HT1080 (cell line): ENCODE measurements at regions not wholly inside any gene's neighbourhood (a gene's known extent, or its start where the extent isn't known, plus 50 kb on each side); places are given as distances from the start of the nearest gene placed in this dataset.

Source experiments
- DNase-seq: peaks from one replicate; pipeline ENCODE4 v3.0.0-alpha.2; 2015; ENCODE audit warnings: low read depth

DNA sequence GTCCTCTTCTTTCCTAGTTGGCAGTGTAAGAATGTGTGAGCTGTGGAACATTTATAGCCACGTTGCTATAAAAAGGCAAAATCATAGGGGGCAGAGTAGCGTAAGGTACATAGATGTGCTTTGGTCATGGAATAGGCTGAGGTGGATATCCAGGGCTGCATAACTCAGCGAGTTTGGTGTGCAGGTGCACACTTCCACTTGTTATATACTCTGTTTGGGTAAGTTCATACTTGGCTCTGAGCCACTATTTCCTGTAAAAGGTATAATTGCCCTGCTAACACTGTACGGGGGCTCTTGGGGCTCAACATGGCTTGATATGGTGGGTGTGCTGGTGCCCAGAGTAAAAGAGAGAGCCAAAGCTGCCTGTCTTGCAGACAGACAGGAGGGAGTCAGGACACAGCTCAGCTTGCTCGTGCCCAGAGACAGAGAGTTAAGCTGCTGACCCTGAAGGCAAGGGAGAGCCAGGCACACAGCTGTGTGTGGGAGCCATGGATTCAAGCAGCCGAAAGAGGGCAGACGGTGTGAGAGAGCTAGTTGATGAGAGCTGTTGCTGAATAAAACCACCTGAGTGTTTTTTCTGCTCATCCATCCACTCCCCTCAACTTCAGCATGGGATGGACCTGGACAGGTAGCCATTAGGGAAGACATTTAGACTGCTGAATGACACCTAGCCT is 126.7 kb downstream of the DKK1 start:
- no peak for DNase-seq

DNA sequence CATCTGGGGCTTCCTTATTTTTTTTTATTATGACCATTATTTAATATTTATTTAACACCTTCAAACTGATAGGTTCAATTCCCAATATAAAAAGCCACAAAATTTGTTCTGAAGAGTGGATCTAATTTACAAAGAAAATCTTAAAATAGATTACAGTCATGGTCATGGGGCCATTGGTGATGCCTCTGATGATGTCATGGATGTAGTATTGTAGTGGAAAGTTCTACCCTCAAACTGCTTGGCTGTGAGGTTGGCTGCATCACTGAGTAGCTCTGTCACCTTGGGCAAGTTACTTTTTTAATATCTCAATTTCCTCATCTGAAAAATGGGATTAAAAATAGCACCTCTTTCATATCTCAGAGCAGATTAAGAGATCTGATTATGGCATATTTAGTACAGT is 128.5 kb downstream of the DKK1 start:
- DNase-seq, result peak; percentile 45

DNA sequence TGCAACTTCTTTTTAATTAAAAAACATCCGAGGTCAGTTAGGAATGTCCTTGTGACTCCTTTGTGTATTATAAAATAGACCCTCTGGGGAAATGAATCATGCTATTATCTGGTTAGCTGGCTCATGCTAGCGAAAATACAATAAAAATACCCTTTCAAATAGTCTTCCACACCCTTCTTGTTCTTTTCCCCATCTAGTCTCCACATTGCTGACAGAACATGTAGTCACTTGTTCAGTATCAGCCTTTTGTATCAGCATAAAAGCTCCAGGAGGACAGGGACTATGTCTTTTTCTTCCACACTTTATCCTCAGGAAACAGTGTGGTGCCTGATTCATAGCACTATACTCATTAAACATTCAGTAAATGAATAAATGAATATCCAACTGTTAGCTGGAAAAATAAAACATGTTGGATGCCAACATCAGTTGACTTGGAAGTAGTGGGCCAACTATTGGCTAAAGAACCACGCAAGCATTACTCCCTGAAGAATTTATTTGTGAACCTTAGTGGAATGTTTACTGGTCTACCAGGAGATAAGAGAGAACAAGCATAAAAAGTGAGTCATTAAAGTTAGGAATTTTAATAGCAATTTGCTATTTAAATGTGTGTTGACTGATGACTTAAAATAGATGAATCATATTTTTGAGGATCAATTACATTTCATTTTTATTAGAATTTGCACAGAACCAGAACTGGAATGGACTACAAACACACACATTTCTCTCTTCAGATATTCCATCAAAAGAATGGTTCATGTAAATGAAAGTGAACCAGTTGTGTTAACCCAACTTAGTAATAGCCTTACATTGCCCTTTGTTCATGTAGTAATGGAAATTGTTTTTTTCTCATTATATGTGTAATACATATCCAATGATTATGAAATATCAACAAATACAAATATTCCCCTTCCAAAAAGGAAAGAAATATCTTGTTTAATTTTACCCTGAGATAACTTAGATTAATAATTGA is 129.6 kb downstream of the DKK1 start:
- peak; percentile 92 for DNase-seq

DNA sequence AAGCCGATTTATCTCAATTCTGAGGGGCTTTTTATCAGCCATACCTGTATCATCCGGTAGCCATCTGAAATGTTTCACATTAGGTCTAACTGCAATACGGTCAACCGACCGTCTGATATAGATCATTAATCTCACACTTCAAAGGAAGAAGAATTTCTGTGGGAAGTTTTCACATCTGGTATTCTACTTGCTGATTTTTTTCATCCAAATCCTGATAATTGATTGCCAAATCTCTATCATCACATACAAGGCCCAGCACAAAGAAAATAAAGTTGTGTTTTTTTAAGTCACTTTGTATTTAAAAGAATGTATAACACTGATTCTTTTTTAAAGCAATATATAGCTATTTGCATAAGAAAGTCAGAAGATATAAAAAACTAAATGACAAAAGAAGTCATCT is 132.3 kb downstream of the DKK1 start:
- no peak for DNase-seq

DNA sequence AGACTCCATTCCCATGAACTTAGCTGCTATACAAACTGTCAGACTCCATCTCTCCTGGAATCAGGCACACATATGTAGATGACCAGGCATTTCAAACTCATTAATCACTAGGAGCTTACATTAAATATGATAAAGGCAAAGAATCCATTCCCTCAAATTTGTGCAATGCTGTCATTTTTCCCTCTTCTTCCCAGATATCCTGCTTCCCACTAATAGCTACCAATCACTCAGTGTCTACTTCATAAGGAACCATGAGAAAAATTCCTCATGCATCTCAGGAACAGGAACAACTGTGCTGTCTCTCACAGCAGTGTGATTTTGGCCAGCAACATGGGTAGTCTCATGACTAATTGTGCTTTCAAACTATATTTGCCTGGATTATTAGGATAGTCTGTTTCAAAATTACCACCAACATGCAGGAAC is 133.9 kb downstream of the DKK1 start:
- DNase-seq, result no peak

DNA sequence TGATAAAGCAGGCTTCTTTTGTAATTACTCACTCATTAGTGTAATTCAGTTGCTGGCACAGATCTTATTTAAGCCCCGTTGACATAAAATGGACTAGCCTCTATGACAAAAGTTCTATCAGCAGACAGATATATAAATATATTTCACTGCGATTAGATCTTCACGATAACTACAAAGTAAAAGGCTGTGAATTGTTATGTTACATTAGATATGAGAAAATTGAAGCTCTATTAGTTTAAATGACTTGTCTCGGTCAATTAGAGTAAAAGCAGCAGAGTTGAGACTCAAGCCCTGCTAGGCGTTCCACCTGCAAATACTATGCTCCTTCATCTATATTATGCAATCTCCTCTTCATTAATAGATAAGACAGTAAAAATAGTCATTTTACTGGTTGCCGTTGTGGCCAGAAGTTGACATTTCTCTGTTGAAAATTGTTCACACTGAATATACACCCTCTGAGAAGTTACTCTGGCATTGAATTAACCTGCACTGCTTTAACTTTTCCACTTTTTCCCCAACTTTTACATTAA is 136.7 kb downstream of the DKK1 start:
- no peak for DNase-seq

DNA sequence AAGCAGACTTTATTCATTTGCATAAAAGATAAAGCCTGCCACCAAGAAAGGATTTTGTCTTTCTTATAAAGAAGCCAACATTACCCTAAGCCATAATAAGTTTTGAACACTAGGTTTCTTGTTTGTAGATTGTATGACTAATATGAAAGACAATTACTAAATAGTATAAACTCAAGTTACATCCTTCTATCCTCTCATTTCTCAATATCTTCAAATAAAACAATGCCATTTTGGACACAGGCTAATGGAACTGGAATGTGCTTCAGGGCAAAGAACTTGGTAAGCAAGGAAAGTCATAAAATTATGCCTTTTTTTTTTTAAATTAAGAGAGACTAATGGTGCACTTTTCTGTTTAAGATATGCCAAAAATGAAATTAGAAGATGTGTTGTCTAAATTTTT is 137.7 kb downstream of the DKK1 start:
- peak; percentile 51 for DNase-seq

DNA sequence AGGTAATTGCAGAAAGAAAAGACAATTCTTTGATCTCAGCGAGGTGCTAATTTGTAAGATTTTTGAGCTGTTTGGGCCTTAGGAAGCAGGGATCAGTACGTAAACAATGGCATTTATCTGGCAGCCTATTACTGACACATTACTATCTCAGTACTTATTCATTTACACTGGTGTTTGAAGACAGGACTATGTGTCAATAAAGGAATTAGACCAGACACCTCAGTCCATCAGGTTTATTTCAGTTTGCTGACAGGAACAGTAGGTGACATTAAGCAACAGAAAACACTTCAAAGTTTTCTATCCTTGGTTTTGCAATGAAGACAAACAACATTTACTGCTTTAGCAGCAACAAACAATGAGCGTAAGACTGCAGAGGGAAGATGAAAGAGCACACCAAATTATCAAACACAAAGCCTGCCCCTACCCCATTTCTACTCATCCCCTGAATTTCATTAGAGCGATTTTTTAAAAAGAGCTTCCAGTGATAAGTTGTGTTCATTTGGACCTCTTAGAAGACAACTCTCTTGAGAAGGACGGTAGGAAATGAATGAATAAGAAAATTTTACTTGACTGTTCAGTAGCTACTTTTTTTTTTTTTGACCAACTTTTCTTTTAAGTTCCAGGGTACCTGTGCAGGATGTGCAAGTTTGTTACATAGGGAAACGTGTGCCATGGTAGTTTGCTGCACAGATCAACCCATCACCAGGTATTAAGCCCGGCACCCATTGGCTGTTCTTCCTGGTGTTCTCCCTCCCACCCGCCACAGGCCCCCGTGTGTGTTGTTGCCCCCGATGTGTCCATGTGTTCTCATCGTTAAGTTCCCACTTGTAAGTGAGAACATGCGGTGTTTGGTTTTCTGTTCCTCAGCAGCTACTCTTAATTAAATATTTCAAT is 138.8 kb downstream of the DKK1 start:
- no peak for DNase-seq

DNA sequence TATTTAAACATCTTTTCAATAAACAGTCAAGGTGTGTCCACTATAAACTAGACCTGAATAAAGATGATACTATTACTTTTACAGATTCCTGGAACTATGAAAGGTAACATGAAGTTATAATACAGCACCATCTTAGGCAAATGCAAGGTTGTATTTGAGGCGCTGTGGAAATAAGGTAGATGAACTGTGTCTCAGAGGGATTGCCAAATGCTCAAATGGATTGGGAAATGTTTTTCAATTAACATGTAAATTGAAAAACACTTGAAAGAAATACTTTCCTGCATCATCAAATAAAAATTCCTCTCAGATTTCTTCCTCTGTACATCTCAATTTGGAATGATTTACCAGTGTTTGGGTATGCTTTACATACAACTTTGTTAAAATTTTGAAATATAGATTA is 139.4 kb downstream of the DKK1 start:
- DNase-seq, result no peak

DNA sequence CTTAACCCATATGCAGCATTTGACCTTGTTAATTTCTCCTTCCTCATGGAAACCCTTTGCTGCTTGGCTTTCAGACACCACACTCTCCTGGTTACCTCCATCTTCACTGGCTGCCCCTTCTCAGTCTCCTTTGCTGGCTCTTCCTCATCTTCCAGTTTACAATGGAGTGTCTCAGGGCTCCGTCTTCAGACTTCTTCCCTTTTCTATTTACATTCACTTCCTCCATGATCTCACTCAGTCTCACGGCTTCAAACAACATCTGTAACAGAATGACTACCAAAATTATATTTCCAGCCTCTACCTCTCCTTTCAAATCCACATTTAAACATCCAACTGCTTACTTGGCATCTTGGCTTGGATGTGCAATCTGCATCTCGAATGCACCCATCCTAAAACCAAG is 140.4 kb downstream of the DKK1 start:
- DNase-seq, result no peak

DNA sequence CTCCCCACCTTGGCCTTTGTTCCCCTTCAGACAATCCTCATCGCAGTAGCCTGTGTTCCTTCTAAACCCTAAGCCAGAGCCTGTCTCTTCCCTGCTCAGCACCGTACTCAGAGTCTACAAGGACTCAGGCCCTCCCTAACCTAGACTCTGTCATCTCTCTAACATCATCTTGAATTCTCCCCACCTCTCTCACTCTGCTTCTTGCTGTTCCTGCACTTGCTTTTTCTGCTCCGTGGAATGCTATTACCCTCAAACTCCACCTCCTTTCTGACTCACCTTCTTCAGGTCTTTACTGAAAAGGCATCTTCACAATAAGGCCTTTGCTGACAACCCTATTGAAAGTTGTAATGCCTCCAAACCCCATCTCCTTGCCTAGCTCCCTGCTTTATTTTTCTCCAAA is 141.0 kb downstream of the DKK1 start:
- DNase-seq, result peak; percentile 43

DNA sequence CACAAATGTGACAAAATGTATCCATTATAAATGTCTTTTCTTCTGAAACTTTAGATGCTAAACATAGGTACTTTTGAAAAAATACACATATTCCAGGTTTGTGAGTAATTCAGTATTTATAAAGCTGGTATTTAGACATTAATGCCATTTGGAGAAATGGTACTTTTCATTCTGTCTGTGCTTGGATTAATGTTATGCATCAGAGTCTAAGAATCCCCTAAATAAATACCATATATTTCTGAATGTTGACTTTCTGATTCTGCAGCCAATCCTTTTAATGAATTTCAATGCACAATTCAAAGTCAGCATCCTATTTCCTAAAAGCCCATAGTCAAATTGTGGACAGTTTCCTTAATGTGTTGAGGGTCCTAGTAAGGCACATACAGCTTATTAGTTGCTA is 145.0 kb downstream of the DKK1 start:
- DNase-seq, result no peak

DNA sequence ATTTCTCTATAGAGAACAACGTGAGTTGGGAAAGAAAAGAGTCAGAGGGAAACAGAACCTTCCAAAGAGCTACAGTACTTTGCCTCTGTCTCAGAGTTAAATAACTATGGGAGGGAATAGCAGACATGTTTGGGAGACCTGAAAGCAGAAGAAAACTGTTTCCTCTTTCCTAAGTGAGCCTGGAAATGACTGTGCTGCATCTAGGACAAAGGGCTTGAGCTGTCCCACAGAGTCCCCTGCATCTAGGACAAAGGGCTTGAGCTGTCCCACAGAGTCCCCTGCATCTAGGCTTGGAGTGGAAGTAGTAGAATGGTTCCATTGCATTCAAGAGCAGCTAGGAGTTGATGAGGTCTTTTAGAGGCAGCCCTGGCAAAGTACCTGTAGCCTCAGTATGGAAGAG is 149.7 kb downstream of the DKK1 start:
- no peak for DNase-seq

DNA sequence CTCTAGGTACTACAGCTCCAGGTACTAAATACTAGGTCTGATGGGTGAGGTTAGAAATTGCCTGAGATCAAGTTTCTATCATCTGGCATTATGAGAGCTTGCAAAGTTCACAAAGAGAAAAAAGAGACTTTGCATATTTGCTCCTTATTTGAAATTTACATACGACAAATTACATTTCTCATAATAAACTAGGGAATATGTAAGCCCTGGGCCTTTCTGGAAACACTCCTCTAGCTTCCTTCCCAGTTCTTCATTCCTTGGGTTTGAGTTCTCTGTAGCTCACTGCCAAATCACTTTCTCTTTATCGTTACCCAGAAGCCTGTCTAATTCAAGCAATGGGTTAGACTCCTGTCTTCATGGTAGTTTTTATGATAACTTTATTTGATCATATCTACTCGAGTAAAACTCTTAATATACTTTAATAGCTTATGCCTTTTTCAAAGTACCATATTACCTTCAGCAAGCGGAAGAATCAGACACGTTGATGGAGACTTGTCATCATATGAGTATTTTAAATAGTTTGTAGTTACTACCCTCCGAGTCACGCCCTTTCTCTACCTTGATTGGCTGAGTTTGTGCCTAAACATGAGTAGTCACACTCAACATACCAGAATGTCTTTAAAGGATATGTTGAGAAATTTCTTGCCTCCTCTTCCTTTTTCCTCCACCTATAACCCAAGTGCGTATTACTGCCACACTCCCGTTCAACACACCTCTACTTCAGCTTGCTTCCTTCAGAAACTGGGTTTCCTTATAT is 150.5 kb downstream of the DKK1 start:
- no peak for DNase-seq

DNA sequence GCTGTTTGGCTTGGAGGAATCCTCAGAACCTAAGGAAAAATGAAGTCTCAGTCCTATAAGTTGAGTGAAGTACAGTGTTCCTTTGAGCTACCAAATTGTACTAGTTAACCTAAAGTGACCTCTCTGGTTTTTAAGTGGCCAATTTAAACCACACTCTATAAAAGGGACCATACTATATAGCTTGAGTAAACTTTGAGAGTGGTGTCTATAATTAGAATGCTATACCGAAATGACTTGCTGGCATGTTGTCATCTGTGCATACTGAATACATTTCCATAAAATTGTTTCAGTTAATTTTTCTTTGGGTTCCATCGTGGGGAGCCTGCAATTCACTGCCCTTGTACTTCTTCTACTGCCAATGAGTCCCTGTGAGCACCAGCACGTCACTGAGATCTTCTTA is 151.1 kb downstream of the DKK1 start:
- no peak for DNase-seq

DNA sequence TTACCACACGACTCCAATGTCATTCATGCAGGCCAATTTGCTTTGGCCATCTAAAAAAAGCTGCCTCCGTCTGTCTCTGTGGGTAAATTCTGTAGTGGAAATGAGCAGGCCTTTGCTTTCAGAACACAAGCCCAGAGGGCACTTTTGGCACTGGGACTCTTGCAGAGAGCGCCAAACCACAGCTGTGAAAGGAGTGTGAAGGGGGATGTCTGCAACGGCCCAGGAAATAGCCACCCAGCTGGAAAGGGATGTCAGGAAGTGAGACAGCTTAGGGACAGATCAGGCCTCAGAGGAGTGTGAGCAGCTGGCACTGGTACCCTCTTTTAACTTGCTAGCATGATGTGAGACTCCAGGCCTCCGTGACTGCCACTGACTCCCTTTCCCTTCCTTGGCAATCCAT is 152.4 kb downstream of the DKK1 start:
- no peak for DNase-seq

DNA sequence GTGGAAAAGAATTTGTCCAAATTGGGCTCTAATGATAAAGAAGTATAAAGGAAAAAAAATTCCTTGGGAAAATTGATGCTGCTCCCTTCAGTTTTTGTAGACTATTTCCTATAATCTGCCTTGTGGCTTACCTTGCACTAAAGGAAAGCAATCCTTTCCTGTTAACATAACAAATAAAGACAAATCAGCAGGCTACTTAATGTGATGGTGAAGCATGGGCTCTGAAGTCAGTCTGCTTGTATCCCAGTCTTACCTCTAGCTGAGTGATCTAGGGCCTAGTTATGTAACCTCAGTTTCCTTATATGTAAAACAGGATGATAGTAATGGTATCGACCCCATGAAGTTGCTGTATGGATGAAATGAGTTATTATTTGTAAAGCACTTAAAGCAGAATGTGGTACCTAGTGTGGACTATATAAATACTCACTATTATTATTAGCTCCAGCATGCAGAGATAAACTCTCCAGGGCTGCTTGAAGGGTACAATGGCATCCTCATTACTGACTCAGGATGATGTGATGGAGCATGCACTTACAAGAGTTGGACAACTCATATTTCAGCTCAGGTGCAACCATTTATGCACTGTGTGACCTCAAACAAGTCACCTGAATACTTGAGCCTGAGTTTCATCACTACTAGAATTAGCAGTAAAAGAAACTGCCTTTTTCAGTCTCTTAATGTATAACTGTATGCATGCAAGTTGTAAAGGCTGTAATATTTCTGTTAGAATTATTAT is 156.1 kb downstream of the DKK1 start:
- DNase-seq, result no peak

DNA sequence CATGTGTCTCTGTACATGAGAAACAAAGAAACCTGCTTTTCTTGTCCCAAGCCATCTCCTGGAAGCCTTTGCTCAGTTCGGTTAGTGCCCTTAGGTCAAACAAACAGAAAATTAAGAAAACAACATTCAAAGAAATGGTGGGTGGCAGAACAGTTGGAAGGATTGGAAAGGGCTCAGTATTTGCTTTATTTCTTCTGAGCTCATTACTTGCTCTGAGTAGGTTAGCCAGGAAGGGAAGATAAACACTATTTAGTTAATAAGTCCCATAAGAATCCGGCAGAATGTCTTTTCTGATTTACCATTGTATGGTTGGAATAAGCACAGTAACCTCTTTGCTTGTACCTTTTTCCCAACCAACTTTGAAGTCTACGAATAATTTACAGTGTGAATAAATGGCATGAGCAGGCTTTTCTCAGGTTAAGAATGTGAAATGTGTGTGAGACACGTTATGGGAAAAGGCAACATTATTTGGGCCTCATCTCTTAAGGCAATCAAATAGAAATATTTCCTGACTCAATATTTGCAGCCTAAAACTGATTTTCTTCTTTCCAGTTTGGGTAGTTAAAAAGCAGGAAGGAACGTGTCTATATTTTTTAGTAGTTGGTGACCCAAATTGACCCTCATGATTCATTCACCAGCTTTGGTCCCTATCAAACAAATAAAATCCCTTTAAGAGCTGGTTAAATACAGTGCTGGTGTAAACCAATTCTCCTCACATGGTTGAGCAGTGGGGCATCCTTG is 158.5 kb downstream of the DKK1 start:
- no peak for DNase-seq

DNA sequence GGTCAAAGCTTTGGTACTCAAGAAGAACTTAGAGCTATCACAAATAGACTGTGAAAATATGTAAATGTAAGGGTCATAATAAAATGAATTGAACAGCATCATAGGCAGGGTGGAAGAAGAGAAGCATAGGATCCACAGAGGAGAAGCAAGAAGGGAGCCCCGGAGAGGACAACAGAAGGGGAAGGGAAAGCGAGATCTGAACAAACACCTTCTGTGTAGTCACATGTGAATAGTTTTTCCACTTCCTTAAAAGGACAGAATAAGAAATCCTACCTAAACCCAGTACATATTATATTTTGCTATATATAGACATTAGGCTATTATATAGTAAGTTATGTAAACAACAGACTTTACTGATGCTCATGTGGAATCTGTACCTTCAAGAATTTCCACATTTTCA is 160.2 kb downstream of the DKK1 start:
- no peak for DNase-seq
